GM19239 (cell line): ENCODE measurements at regions not wholly inside any gene's neighbourhood (a gene's known extent, or its start where the extent isn't known, plus 50 kb on each side); places are given as distances from the start of the nearest gene placed in this dataset.
"Not testable (repeated sequence)": the region's sequence is repeated elsewhere in the genome, so short reads cannot be mapped to it uniquely, and the experiment has no call there.

Experiments used
- DNase-seq: peaks from one replicate; pipeline ENCODE4 v3.0.0; 2011; ENCODE audit warnings: low spot score; ENCODE audit not compliant: insufficient read length
- FAIRE-seq: peaks from 2 replicates; lab custom pipeline; 2011; peaks lifted over from hg19 to GRCh38; lab: Jason Lieb, UNC

- DNase-seq (no peak), FAIRE-seq (no peak)
These were observed 1062.1 kb downstream of the BRD1 start for GRCh38 chr22:48765595-48765994.

DNA sequence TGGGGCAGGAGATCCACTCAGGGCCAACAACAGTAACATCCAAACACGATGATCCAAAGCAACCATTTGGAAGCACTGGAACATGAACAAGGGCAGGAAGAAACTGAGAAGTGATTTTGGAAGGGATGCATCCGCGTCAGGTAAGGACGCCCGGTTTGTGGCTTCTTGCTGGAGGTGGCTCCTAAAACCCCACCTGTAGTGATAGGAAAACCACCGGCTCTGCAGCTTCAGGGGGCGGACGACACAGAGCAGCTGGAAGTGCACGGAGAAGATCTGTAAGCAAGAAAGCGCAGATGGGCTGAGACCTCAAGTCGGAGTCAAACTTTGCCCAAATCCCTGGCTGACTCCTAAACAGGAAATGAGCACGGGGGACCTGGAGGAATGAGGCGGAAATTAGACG lies 1066.1 kb downstream of the BRD1 start:
- no peak for FAIRE-seq
- no peak for DNase-seq

GRCh38 chr22:48760481-48761390 lies 1066.9 kb downstream of the BRD1 start:
- DNase-seq (no peak), FAIRE-seq (no peak)

DNA sequence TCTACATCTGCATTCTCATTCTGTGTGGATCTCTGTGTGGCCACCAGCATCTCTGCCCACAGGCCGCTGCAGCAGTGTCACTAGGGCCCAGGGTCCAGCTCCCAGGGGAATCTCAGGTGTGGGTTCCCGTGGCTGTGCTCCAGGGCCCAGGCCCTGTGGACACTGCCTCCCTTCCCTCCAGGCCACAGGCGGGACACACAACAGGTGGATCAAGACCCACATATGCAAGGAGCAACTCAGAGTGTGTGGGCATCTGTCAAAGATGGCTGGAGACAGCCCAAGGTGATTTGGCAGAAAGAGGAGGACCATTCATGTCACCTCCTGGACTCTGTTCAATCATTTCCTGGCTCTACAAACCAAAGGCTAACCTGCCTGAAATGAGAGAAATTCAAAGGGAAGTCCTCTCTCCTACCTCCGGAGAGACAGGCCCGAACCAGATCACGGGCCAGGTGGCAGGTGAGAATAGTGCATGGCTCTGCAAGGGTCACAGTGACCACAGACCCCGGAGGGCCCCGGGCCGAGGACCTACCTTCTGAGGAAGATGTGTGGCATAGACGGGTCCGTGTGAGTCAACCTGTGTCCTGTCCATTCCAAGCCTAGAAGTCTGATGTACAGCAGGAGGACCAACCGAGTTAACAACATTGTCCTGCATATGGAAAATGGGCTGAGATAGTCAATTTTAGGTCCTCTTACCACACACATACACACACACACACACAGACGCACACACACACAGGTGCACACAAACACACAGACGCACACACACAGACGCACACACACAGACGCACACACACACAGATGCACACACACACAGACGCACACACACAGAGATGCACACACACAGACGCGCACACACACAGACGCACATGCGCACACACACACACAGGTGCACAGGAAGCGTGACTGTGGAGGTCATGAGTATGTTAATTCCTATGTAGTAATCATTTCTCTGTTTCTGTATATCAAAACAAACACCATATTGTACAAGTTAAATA lies 1068.5 kb downstream of the BRD1 start:
- DNase-seq (no peak), FAIRE-seq (no peak)

GRCh38 chr22:48757985-48758561 lies 1069.6 kb downstream of the BRD1 start:
- DNase-seq: no peak
- FAIRE-seq: no peak

- DNase-seq (no peak), FAIRE-seq (no peak)
These were observed 1070.1 kb downstream of the BRD1 start for GRCh38 chr22:48757581-48757980.

GRCh38 chr22:48757135-48757534 lies 1070.5 kb downstream of the BRD1 start:
- not testable (repeated sequence) for FAIRE-seq, DNase-seq

- no peak for DNase-seq
- no peak for FAIRE-seq
These were observed 1071.2 kb downstream of the BRD1 start for GRCh38 chr22:48756146-48757111.

DNA sequence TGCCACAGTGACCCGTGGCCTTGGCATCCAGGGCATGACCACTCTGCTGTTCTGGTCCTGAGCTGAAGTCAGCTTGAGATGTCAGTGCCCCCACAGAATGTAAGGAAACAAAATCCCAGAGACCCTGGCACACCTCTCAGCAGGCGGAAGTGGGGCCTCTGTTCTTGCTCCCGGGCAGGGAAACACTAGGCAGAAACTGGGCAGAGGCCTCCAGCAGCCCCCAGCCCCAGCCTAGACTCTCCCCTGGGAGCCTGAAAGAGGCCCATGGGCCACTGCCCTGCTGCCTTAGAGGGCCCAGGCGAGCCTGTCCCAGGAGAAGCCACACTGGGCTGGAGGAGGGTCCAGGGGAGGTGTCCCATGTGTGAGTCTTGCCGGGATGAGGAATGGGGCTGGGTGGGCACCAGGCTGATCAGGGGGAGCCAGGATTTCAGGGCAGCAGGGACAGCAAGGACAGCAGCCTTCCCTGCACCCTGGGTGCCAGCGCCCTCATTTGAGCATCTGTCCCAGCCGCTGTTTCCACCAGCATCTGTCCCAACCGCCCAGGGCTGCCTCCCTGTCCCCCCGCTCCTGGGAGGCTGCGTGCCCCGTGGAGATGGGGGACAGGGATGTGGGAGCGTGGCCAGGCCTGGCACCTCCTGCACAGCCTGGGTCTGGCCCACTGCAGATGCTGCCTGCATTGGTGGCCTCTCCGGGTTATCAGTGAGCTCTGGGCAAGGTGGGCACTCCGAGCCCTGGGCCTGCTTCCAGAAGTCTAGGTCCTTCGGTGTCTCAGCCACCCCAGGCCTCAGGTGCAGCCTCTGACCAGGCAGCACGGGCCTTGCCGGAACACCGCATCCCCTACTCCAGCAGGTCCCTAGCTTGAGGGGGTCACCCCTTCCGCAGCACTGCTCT lies 1072.4 kb downstream of the BRD1 start:
- FAIRE-seq: no peak
- DNase-seq: no peak

GRCh38 chr22:48754611-48755058 lies 1073.0 kb downstream of the BRD1 start:
- no peak for FAIRE-seq
- DNase-seq: no peak

DNA sequence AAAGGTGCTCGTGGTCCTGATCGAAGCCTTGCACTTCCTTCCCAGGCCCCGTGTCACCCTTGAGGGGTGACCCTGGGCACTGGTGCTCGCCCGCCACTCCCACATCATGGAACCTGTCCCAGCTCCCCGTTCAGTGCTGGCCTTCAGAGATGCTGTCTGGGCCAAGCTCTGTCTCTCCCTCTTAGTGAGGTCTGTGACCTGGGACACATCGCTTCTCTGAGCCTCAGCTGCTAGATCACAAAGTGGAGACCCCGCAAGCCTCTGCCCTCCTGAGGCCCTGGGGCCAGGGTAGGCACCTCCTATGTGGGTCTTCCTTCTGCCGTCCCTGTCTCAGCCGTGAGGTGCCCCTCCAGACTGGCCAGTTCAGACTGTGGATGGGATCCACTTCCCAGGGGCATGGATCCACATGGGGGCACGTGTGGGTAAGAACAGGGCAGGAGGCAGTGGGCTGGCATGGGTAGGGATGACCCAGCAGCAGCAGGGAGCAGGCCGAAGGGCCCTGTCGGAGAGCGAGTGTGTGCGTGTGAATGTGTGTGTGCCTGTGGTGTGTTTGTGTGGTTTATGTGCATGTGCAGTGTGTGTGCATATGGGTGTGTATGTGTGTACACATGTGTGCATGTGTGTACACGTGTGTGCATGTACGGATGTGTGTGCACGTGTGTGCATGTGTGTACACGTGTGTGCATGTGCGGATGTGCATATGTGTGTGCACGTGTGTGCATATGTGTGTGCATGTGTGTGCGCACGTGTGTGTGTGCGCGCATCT lies 1073.7 kb downstream of the BRD1 start:
- DNase-seq (no peak), FAIRE-seq (no peak)

- DNase-seq (no peak), FAIRE-seq (no peak)
These were observed 1074.3 kb downstream of the BRD1 start for GRCh38 chr22:48753381-48753730.

DNA sequence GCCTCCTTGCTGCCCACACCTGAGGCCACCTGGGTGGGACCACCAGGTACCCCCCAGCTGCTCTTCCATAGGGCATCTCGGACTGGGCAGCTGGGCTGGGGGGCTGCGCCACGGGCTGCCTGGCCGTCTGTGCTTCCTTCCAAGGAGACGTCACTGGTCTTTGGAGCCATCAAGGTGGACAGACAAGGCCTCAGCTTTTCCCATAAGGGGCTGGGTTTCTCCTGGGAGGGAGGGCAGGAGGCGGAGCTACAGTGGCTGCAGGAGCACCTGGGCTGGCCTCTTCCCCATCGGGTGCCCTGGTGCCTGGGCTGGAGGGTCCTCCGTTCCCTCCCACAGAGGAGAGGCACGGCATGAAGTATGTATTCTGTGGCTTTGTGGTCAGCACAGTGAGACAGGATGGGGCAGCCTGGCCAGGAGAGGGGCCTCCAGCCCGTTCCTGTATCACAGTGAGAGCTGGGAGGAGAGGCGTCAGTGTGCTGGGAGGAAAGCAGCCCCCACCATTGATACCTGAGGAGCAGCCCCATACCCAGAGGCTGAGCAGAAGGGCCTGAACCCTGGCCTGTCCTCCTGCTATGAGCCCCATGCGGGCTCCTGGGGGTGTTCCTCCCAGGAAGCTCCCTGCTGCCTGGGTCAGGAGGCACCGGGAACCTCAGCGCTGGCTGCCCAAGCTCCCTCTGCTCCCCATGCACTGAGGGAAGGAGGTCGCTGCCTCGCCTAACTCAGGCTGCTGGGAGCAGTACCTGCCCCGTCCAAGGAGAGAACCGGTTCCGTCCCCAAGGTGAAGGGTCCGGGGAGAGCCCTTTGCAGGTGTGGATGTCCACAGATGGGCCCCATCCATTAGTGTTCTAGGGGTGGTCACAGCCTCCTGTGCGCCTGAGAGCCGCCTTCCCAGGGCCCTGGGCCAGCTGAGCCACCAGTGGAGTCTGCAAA lies 1075.0 kb downstream of the BRD1 start:
- no peak for DNase-seq

DNA sequence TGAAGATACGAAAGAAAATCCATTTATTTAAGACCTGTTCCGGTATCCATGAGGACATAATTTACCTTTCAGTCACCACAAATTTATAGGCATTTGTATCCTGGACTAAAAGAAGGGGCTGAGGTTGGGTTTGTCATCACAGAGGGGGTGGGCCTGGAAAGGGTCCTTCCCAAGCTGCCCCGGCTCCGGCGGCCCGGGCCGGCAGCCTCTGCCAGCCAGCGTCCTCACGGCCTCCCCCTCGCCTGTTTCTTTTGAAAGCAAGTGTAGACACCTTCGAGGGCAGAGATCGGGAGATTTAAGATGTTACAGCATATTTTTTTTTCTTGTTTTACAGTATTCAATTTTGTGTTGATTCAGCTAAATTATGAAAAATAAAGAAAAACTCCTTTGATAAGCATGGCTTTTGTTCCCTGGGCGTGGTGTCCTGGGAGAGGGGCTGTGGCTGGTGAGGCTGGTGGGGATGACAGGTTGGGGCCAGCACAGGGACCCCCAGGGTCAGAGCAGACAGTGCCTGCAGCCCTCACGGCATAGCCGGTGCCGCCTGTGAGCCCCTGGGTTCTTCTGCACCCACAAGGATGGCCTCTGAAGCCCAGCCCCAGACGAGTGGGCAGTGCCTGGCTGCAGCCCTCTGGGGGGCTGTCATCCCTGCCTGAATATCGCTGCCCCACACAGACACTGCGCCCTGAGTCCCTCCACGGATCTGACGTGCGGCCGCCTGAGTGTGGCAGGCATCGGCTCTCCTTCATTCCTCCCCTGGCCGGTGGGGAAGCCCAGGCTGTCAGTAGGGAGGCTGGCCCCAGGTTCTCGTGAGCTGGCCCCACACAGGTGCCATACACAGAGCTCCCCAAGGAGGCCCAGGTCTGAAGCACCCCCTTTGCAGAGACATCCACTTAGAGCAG lies 1075.9 kb downstream of the BRD1 start:
- FAIRE-seq (no peak), DNase-seq (no peak)

More for the DNA sequence above, 1075.0 kb downstream of the BRD1 start:
- no peak for FAIRE-seq

DNA sequence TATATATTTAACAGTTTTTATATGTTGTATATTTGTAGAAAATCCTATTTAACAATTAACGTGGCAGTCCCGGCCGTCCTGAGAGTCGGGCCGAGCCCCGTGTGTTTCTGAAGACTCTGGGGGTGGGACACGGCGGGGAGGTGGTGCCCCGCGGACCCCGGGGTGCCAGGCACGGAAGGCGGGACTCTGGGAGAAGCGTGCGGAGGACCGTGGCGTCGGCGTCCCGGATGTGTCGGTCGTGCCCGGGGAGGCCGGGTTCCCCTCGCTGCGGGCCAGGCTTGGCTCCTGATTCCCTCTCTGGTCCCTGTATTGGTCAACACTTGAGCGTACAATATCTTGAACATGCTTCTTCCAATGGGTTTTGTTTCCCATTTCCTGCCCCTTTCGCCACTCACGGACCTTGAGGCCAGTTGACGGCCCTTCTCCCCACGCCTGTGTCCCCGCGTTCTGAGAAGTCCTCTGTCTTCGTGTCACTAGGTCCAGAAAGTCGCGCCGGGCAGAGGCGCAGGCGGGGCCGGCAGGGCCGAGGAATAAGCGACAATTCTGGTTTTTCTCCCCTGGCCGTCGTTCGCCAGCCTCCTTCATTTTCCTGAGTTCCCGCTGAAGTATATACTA lies 1076.7 kb downstream of the BRD1 start:
- DNase-seq (no peak), FAIRE-seq (no peak)
